Type B pancreatic cell (in vitro differentiated cells): ENCODE measurements at regions not wholly inside any gene's neighbourhood (a gene's known extent, or its start where the extent isn't known, plus 50 kb on each side); places are given as distances from the start of the nearest gene placed in this dataset.
"Not testable (repeated sequence)": the region's sequence is repeated elsewhere in the genome, so short reads cannot be mapped to it uniquely, and the experiment has no call there.

Experiments
- DNase-seq: peaks from one replicate; pipeline ENCODE4 v3.0.0; 2021; ENCODE audit warnings: mixed read lengths; ENCODE audit not compliant: unreplicated experiment; ENCODE audit errors: extremely low spot score
- H3K27ac Mint-ChIP-seq: 2 replicates; pipeline ENCODE4 v1.8.0; 2021; ENCODE audit warnings: mild to moderate bottlenecking, mixed read lengths
- H3K27me3 Mint-ChIP-seq: 2 replicates; pipeline ENCODE4 v1.8.0; 2021; ENCODE audit warnings: mixed read lengths
- H3K36me3 Mint-ChIP-seq: 2 replicates; pipeline ENCODE4 v1.8.0; 2021; ENCODE audit warnings: mixed read lengths
- H3K4me1 Mint-ChIP-seq: one replicate; pipeline ENCODE4 v1.8.0; 2021; ENCODE audit warnings: mixed read lengths; ENCODE audit not compliant: unreplicated experiment
- H3K4me3 Mint-ChIP-seq: 2 replicates; pipeline ENCODE4 v1.8.0; 2021; ENCODE audit warnings: mild to moderate bottlenecking, mixed read lengths
- H3K9me3 Mint-ChIP-seq: 2 replicates; pipeline ENCODE4 v1.8.0; 2021; ENCODE audit warnings: mixed read lengths
- CTCF ChIP-seq: fragments of 200-600 bp; sonication (generic); conservative IDR thresholded peaks from 2 replicates; pipeline ENCODE4 v1.5.0; 2021; ENCODE audit warnings: antibody characterized with exemption, mild to moderate bottlenecking

- Mint-ChIP-seq H3K9me3 (no peaks in the 10 kb centered on the region), H3K27ac (no peak overlapping the region), H3K4me3 (no peak overlapping the region), H3K36me3 (no peaks in the 10 kb centered on the region), H3K27me3 (peaks cover 4% of the 10 kb centered on the region), H3K4me1 (no peaks in the 10 kb centered on the region)
- TF ChIP-seq CTCF = no peak
- no peak for DNase-seq
Measured at GRCh38 chr15:53031469-53031868, 241.3 kb upstream of the ONECUT1 start.

GRCh38 chr15:53022788-53023187 lies 232.7 kb upstream of the ONECUT1 start:
- TF ChIP-seq CTCF = no peak
- H3K27me3 Mint-ChIP-seq = no peaks in the 10 kb centered on the region
- DNase-seq = no peak
- peaks cover 6% of the 10 kb centered on the region for H3K9me3 Mint-ChIP-seq
- no peak overlapping the region for H3K27ac Mint-ChIP-seq
- H3K4me3 Mint-ChIP-seq = no peak overlapping the region
- H3K4me1 Mint-ChIP-seq = no peaks in the 10 kb centered on the region
- H3K36me3 Mint-ChIP-seq = no peaks in the 10 kb centered on the region

- H3K9me3 Mint-ChIP-seq = no peaks in the 10 kb centered on the region
- no peaks in the 10 kb centered on the region for H3K4me1 Mint-ChIP-seq
- no peak for TF ChIP-seq CTCF
- H3K27me3 Mint-ChIP-seq = peaks cover 7% of the 10 kb centered on the region
- DNase-seq = no peak
- H3K4me3 Mint-ChIP-seq = no peak overlapping the region
- H3K27ac Mint-ChIP-seq = no peak overlapping the region
- H3K36me3 Mint-ChIP-seq = no peaks in the 10 kb centered on the region
Measured at GRCh38 chr15:53013329-53013728, 223.2 kb upstream of the ONECUT1 start.

GRCh38 chr15:53011779-53012178 lies 221.6 kb upstream of the ONECUT1 start:
- not testable (repeated sequence) for H3K27ac Mint-ChIP-seq, DNase-seq, H3K36me3 Mint-ChIP-seq

GRCh38 chr15:53009093-53009492 lies 219.0 kb upstream of the ONECUT1 start:
- no peak overlapping the region for H3K4me3 Mint-ChIP-seq
- no peak overlapping the region for H3K27ac Mint-ChIP-seq
- H3K36me3 Mint-ChIP-seq = no peaks in the 10 kb centered on the region
- H3K4me1 Mint-ChIP-seq = no peaks in the 10 kb centered on the region
- DNase-seq = no peak
- no peaks in the 10 kb centered on the region for H3K9me3 Mint-ChIP-seq
- H3K27me3 Mint-ChIP-seq = peaks cover 15% of the 10 kb centered on the region
- TF ChIP-seq CTCF = no peak

More at GRCh38 chr15:53011779-53012178, 221.6 kb upstream of the ONECUT1 start:
- H3K4me1 Mint-ChIP-seq, H3K27me3 Mint-ChIP-seq, H3K4me3 Mint-ChIP-seq, H3K9me3 Mint-ChIP-seq: not testable (repeated sequence)

GRCh38 chr15:53000409-53000808 lies 210.3 kb upstream of the ONECUT1 start:
- H3K9me3 Mint-ChIP-seq = no peaks in the 10 kb centered on the region

More at GRCh38 chr15:53000409-53000808, 210.3 kb upstream of the ONECUT1 start:
- Mint-ChIP-seq H3K4me3 (no peak overlapping the region), H3K27me3 (peaks cover 9% of the 10 kb centered on the region), H3K36me3 (no peaks in the 10 kb centered on the region), H3K4me1 (no peaks in the 10 kb centered on the region), H3K27ac (no peak overlapping the region)
- no peak for DNase-seq
- no peak for TF ChIP-seq CTCF
